Embryonic facial prominence (tissue), 1 donor: ENCODE measurements at regions not wholly inside any gene's neighbourhood (a gene's known extent, or its start where the extent isn't known, plus 50 kb on each side); places are given as distances from the start of the nearest gene placed in this dataset.

Experiments used
- DNase-seq: peaks from one replicate; pipeline ENCODE4 v3.0.0-alpha.2; 2016; ENCODE audit errors: extremely low spot score

DNA sequence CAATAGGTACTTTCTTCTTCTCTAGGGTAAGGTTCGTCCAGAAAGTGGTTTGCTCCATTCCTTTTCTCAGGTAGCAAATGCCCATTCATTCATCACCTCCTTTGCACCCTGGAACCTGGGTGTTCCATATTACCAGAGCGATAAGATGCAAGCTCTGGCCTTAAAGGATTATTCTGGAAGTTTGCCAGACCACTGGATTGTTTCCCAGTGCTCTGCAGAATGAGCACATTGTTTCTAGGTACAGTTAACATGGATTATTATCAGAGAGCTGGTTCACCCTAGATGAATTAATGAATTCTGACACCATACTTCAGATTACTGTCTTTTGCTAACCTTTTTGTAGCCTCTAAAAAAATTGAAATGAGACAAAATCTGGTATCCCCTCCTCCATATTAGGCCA is 170.9 kb upstream of the BMP4 start:
- DNase-seq: no peak

DNA sequence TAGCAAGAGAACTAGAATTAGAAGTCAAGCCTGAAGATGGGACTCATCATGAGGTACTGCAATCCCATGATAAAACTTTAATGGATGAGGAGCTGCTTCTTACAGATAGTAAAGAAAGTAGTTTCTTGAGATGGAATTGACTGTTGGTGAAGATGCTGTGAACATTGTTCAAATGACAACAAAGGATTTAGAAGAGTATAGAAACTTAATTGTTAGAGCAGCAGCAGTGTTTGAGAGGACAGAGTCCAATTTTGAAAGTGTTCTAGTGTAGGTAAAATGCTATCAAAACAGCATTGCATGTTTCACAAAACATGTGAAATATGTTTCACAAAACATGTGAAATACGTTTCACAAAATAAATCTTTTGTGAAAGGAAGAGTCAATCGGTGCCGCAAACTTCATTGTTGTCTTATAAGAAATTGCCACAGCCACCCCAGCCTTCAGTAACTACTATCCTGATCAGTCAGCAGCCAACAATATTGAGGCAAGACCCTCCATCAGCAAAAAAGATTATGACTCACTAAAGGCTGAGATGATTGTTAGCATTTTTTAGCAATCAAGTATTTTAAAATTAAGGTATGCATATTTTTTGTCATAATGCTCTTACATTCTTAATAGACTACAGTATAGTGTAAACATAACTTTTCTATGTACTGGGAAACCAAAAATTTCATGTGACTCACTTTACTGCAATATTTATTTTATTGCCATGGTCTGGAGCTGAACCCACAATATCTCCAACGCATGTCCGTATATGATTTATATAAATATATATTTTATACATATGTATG is 173.4 kb upstream of the BMP4 start:
- no peak for DNase-seq

DNA sequence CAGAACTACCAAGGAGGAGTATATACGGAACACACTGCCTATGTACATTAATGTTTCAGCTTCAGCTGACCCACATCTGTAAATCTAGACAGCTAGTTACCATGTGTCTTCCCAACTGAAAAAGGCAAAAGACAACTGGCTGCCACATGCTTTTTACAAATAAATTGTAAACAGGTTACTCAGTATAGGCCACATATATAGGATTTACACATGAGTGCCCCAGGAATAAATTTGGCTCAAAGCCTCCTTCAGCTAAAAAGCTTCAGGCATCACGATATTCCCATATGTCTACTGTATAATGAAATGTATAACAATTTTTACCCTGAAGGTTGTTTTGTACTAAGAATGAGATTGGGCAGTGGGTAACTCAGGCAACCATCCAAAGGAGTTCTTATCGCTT is 175.9 kb upstream of the BMP4 start:
- DNase-seq: no peak

- no peak for DNase-seq
Measured at GRCh38 chr14:54133896-54134295, 177.3 kb upstream of the BMP4 start.

- no peak for DNase-seq
Measured at GRCh38 chr14:54135804-54136280, 179.2 kb upstream of the BMP4 start.

GRCh38 chr14:54136894-54137613 is 180.4 kb upstream of the BMP4 start:
- no peak for DNase-seq

DNA sequence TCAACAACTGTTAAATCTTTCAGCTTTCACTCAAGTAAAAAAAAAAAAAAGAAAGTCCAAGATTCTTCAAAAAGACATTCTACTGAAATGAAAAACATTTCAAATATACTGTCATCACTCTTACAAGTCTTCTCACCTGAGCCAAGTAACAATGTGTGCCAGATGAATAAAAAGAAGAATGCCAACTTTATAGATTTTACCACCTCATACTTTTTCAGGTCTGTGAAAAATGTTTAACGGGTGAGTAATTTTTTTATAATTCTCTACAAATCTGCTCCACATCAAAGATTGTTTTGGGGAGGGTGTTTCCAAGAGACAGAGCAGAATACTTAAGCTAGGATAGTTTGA is 181.0 kb upstream of the BMP4 start:
- DNase-seq: no peak

DNA sequence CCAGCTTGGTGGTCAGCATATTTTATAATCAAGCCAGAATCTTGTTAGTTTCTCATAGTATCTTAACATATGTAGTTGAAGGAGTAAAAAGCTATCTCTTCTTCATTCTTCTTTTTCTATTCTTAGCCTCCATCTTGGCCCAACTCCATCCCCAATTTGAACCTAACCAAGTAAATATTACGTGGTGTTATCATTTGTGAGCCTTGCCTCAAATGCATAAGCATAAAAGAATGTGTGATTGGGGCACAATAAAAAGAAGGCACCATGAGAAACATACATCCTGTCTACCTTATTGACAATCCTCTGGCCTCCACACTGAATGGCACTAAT is 181.4 kb upstream of the BMP4 start:
- DNase-seq: no peak

DNA sequence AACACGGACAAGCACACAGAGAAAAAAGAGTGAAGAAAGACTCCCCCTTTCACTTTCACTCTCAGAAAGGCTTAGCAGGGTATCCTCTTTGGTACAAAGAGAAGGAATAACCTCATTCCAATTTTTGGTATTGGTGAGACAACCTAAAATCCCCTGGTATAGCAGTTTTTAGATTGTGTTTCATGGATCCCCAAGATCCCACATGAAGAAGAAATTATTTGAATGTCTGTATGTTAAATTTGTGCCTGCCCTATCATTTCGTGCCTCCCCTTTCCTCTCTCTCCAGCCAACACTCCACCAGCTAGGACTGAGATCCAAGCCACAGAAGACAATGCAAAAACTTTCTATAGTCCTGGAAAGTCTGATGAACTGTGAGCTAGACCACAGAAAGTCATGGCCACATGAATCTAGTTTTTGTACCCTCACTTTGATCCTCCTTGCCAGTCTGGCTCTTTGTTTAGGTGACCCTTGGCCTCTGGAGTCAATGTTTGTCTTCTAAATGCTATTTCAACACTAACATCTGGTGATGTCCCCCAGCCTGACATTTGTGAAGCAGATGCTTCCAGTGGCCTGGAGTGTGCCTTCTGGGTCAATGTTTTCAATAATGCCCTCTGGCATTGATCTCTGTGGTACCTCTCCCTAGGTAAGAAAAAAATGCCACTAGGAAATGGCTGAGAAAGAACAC is 181.9 kb upstream of the BMP4 start:
- no peak for DNase-seq

- no peak for DNase-seq
Measured at GRCh38 chr14:54140551-54140950, 183.9 kb upstream of the BMP4 start.

GRCh38 chr14:54146601-54147000 is 190.0 kb upstream of the BMP4 start:
- no peak for DNase-seq

- DNase-seq: no peak
Measured at GRCh38 chr14:54147282-54147681, 190.7 kb upstream of the BMP4 start.

GRCh38 chr14:54147758-54148157 is 191.1 kb upstream of the BMP4 start:
- no peak for DNase-seq

DNA sequence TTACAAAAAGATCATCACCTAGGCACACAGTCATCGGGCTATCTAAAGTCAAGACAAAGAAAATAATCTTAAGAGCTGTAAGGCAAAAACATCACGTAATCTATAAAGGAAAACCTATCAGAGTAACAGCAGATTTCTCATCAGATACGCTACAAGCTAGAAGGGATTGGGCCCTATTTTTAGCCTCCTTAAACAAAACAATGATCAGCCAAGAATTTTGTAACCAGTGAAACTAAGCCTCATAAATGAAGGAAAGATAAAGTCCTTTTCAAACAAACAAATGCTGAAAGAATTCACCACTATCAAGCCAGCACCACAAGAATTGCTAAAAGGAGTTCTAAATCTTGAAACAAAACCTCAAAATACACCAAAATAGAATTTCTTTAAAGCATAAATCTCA is 191.6 kb upstream of the BMP4 start:
- DNase-seq: no peak

DNA sequence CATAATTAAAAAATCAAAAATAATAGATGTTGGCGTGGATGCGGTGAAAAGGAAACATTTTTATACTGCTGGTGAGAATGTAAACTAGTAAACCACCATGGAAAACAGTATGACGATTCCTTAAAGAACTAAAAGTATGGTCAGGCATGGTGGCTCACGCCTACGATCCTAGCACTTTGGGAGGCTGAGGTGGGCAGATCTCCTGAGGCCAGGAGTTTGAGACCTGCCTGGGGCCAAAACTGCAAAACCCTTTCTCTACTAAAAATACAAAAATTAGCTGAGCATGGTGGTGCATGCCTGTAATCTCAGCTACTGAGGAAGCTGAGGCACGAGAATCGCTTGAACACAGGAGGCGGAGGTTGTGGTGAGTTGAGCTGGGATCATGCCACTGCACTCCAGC is 195.7 kb upstream of the BMP4 start:
- no peak for DNase-seq

DNA sequence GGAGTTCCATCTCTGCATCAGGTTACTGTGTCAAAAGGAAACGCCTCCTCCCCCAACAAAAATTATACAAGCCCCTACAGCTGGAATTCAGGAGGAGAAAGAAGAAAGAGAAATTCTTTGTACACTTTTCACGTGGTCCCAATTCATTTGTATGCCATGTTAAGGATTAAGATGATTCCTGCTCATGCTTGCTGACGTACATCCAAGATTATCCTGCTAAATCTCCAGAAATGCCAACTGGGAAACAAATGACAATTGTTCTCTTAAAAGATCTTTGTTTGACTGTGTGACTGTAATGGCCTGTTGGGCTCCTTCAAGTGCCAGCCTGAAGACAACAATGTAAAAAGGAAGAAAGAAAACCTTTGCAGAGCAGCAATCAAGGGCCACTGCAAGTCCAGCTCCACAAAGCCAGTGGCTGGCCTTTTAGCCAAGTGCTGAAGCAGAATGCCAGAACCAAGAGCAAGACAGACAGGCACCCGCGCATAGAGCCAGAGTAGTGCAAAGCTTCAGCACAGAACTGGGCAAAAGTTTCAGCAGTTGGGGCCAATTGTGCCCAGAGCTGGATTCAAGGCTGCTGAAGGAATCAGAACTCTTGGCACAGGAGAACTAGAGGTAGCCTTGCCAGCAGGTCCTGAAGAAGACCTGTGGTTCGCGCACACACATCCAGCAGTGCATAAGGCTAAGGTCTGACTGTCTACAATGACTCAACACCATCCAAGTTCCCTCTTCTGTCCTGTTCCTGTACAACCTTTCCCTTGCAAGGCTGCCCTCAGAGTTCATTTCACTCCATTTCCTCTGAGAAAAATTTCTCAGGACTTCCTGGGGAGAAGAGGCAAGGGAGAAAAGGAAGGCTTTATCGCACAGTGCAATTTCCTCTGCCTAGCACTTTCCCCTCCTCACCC is 209.7 kb upstream of the BMP4 start:
- DNase-seq: no peak

DNA sequence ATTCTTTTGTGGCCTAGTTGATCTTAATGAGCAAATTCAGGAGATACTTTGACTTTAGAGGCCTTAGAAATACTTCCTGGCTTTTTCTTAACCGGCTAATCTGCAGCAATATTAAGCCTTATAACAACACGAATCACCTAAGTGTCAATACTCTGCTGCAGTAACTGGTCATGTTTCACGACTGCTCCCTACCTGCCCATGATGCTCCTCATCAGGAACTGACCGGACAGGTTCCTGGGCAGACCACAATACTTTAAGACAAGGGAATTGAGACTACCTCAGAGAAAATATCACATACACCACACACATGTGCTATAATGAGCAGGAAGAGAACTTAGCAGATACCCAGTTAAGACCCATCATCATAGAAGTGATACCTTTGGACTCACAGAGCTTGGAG is 211.9 kb upstream of the BMP4 start:
- no peak for DNase-seq

GRCh38 chr14:54169254-54169924 is 212.8 kb upstream of the BMP4 start:
- no peak for DNase-seq

- no peak for DNase-seq
Measured at GRCh38 chr14:54170301-54170700, 213.7 kb upstream of the BMP4 start.

- DNase-seq: no peak
Measured at GRCh38 chr14:54172114-54172513, 215.5 kb upstream of the BMP4 start.

DNA sequence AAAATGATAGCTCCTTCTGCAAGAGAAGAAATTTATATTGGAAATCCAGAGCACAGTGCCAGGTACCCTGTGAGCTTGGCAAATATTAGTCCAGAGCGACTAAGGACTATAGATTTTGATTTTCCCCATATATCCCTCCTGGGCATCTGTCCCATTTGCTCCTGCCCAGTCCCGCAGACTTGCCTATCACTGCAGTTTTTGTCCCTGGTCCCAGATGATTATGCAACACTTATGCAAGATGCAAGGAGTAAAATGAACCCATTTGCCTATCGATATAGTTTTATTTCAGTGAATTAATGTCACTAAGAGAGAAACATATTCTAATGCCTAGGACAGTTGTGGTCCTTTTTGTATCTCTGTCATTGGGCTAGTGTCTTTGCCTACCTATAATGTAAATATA is 215.9 kb upstream of the BMP4 start:
- no peak for DNase-seq
